Stimulated activated CD8-positive, alpha-beta memory T cell treated with anti-CD3 and anti-CD28 coated beads, Interleukin-7, amount 100 ng/mL, for 48 hours (primary cell): ENCODE measurements at regions not wholly inside any gene's neighbourhood (a gene's known extent, or its start where the extent isn't known, plus 50 kb on each side); places are given as distances from the start of the nearest gene placed in this dataset.
"Not testable (repeated sequence)": the region's sequence is repeated elsewhere in the genome, so short reads cannot be mapped to it uniquely, and the experiment has no call there.

Experiments used
- DNase-seq, 2 donors: peaks; one replicate each; pipeline ENCODE4 v3.0.0-alpha.2; 2020; ENCODE audit warnings: low read depth in 1 of 2; ENCODE audit errors: extremely low read depth in 1 of 2

DNA sequence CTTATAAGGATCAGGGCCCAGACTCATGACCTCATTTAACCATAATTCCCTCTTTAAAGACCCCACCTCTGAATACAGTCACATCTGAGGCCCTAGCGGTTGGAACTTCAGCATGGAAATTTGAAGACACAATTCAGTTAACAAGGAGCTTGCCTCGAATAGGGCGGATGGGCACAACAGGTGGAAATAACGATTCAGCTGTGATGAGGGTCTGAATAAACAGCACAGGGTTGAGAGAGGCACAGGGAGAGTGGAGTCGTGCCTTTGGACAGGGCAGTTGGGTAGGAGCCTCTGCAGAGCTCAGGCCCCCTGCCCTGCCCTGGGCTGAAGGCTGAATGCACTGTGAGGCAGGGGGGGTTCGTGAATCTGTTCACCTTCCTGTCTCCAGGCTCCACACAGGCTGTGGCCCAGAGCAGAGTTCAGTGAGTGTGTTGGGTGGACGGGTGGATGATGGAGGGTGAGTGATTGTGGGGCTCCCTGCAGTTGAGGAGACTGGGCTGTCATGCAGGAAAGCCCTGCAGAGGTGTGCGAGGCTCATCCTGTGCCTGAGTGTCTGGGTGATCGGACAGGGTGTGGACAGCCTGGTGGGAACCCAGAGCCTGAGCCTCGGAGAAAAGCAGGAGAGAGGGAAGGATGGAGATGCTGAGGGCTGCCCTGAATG lies 243.1 kb downstream of the FOXD2 start:
- DNase-seq: no peak

GRCh38 chr1:47681735-47682134 lies 243.9 kb downstream of the FOXD2 start:
- DNase-seq: no peak

- no peak for DNase-seq
Observed at GRCh38 chr1:47682198-47682597, 244.4 kb downstream of the FOXD2 start.

DNA sequence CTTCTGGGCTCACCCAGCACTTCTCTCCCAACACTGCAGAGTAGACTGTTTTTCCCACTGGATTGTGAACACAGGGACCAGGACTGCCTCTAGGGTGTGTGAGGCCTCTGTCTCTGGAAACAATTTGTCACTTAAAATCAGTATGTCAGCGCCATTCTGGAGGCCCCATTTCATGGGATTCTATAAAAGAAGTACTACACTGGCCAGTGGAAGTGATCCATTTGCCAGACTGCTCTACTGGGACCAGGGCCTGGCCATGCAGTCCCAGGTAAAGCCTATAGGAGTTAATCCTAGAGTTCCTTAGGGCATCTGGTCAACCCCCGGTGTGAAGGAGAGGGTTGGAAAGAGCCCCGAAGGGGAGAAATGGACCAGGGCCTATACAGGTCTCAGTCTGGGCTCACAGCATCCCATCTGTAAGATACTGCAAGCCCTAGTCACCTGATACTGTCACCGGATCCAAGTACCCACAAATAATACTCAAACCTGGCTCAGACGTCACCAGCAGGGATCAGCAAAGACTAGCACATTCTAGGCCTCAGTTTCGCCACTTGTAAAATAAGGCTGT lies 245.0 kb downstream of the FOXD2 start:
- no peak for DNase-seq

DNA sequence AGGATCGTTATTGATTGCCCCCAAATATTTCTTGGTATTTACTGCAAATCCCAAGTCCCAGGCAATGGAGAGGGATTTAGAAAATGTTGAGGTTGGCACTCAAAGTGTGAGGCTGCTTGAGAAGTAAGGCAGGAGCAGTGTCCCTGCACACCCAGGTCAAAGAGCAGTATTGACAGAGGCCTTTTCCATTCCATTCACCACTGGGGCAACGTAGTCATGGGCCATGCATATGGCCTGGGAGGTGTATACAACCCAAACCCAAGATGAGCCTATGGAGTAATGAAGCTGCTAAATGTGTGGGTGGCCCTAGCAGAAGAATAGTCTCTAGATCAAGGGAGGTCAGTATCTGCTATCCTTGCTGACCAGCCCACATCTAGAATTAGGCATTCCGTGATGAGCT lies 245.6 kb downstream of the FOXD2 start:
- DNase-seq: no peak

DNA sequence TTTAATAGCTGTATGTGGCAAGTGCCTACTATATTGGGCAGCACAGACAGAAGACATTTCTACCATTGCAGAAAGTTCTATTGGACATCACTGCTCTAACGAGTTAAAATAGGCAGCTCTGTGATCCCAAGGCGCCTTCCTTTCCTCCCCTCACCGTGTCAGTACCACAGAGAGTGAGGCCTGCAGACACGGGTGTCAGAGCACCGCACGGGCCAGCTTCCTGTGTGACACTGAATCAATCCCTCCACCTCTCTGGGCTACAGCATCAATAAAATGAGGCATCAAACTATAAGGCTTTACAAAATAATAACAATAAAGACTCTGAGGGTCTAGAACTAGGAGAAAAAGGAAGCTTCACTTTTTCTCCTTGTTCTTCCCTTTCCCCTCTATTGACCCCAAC lies 246.7 kb downstream of the FOXD2 start:
- no peak for DNase-seq

GRCh38 chr1:47684964-47685762 lies 247.3 kb downstream of the FOXD2 start:
- DNase-seq: no peak

DNA sequence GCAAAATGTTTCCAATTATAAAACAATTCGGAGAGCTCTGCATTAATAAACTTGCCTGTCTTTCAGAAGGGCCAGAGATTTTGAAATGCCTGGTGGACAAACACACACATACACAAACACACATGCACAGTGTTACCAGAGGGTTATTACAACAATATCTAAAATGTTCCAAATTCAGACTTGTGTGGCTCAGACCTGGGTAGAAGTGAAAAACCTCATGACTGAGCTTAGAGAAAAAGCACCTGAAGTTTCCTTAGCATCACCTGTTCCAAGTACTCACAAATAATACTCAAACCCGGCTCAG lies 247.9 kb downstream of the FOXD2 start:
- no peak for DNase-seq

- no peak for DNase-seq
Observed at GRCh38 chr1:47686731-47687630, 249.1 kb downstream of the FOXD2 start.

- no peak for DNase-seq
Observed at GRCh38 chr1:47687631-47688460, 250.0 kb downstream of the FOXD2 start.

DNA sequence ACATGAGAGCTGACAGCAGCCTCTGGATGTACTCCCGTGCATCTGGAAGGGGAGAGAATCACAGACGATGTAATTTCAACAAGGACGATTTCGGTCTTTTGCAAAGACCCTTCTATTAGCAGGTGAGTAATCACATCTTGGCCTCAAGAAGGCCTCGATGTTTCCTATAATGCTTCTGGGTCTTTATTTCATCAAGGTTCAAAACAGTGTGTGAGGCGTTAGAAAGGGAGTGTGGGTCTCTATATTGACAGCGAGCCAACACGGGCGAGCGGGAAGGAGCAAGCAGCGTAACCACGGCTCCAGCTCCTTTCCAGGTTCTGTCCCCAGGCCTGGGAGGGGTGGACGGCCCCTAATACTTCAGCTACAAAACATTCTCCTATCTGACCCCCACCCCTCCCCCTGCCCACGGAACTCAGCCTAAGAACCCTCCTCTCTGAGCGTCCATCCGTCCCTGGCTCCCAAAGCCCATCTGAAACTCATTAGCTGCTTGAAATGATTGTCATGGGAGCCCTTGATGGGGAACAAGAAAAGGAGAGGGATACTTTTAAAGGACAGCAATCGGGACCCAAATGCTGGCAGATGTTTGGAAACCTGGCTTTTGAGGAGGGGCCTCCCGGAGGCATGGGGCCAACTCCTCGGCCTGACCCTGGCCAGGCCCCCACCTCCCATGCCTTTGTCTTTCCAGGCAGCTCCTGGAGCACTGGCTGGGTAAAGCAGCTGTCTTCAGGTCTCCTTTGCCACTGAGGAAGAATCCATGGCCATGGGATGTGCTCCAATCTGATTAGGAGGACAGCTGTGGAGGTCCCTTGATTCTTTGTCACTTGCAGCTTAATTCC lies 250.8 kb downstream of the FOXD2 start:
- DNase-seq: no peak

DNA sequence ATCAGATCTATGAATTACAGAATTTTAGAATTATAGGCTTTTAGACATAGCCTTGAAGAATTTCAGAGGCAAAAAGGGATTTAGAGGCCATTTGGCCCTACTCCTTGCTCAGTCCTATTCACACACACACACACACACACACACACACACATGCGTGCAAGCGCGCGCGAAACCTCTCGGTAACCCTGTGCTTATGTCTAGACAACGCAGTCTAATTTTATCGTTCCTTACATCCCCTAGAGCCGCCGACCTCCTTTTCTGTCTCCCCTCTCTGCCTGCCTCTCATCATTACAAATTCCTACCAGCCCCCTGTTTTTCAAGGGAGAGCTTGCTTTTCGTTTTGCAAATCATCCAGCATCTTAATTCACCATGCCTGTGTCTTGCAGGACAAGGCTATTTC lies 252.1 kb downstream of the FOXD2 start:
- no peak for DNase-seq

- no peak for DNase-seq
Observed at GRCh38 chr1:47690341-47691250, 252.8 kb downstream of the FOXD2 start.

DNA sequence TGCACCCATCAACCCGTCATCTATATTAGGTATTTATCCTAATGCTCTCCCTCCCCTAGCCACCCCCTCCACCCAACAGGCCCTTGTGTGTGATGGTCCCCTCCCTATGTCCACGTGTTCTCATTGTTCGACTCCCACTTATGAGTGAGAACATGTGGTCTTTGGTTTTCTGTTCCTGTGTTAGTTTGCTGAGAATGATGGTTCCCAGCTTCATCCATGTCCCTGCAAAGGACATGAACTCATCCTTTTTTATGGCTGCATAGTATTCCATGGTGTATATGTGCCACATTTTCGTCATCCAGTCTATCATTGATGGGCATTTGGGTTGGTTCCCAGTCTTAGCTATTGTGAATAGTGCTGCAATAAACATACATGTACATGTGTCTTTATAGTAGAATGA lies 253.4 kb downstream of the FOXD2 start:
- not testable (repeated sequence) for DNase-seq

GRCh38 chr1:47692196-47692595 lies 254.4 kb downstream of the FOXD2 start:
- no peak for DNase-seq

GRCh38 chr1:47693115-47693514 lies 255.3 kb downstream of the FOXD2 start:
- no peak for DNase-seq

- DNase-seq: no peak
Observed at GRCh38 chr1:47694011-47694890, 256.4 kb downstream of the FOXD2 start.

GRCh38 chr1:47696404-47696736 lies 258.5 kb downstream of the FOXD2 start:
- DNase-seq: no peak
